Thyroid gland (tissue), 4 donors: ENCODE measurements at regions not wholly inside any gene's neighbourhood (a gene's known extent, or its start where the extent isn't known, plus 50 kb on each side); places are given as distances from the start of the nearest gene placed in this dataset.

Experiments used
- POLR2A ChIP-seq, 2 donors: fragments of 450-650 bp; IDR thresholded peaks; one replicate each; pipeline ENCODE4 v1.6.1; 2017; ENCODE audit warnings: antibody characterized with exemption in 2 of 2, mild to moderate bottlenecking in 2 of 2, moderate library complexity in 1 of 2
- TF ChIP-seq, protein P1 (sequence below), 6 experiments: fragments of 200-600 bp in 3 of 6; fragments of 450-650 bp in 3 of 6; sonication (generic) in 3 of 6; IDR thresholded peaks; one replicate each; pipeline ENCODE4 v1.5.1; 2016 to 2019; ENCODE audit warnings: antibody characterized with exemption in 6 of 6, mild to moderate bottlenecking in 2 of 6, inconsistent platforms in 1 of 6, moderate library complexity in 1 of 6

DNA sequence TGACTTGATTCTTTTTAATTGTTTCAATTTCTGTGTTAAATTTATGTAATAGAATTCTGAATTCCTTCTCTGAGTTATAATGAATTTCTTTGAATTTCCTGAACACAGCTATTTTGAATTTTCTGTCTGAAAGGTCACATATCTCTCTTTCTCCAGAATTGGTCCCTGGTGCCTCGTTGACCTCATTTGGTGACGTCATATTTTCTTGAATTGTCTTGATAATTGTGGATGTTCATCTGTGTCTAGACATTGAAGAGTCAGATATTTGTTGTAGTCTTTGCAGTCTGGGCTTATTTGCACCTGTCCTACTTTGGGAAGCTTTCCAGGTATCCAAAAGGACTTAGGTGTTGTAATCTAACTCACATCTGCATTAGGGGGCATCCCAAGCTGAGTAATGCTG is 111.4 kb upstream of the LRRTM4 start:
- TF ChIP-seq, protein P1, sequence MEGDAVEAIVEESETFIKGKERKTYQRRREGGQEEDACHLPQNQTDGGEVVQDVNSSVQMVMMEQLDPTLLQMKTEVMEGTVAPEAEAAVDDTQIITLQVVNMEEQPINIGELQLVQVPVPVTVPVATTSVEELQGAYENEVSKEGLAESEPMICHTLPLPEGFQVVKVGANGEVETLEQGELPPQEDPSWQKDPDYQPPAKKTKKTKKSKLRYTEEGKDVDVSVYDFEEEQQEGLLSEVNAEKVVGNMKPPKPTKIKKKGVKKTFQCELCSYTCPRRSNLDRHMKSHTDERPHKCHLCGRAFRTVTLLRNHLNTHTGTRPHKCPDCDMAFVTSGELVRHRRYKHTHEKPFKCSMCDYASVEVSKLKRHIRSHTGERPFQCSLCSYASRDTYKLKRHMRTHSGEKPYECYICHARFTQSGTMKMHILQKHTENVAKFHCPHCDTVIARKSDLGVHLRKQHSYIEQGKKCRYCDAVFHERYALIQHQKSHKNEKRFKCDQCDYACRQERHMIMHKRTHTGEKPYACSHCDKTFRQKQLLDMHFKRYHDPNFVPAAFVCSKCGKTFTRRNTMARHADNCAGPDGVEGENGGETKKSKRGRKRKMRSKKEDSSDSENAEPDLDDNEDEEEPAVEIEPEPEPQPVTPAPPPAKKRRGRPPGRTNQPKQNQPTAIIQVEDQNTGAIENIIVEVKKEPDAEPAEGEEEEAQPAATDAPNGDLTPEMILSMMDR (IDR thresholded peaks at IDR 0.05) = no peak
- no peak for TF ChIP-seq POLR2A (IDR thresholded peaks at IDR 0.05)
